OCI-LY1 (cell line): ENCODE measurements at regions not wholly inside any gene's neighbourhood (a gene's known extent, or its start where the extent isn't known, plus 50 kb on each side); places are given as distances from the start of the nearest gene placed in this dataset.
"Not testable (repeated sequence)": the region's sequence is repeated elsewhere in the genome, so short reads cannot be mapped to it uniquely, and the experiment has no call there.

ENCODE experiments used
- H2AFZ ChIP-seq: fragments of 200-600 bp; sonication (generic), shearing (Covaris generic); 2 replicates; pipeline ENCODE4 v1.6.0; 2014; ENCODE audit warnings: antibody characterized with exemption, mild to moderate bottlenecking, low read length
- H3F3A ChIP-seq: fragments of 200-600 bp; sonication (generic), shearing (Covaris generic); 2 replicates; pipeline ENCODE4 v1.6.0; 2014; ENCODE audit warnings: mild to moderate bottlenecking, antibody characterized with exemption, low read length, moderate library complexity; ENCODE audit not compliant: insufficient read depth
- H3K27ac ChIP-seq: fragments of 200-600 bp; sonication (generic); 2 replicates; pipeline ENCODE4 v1.5.1; 2014; ENCODE audit warnings: low read length, mixed run types, mild to moderate bottlenecking, low read depth; ENCODE audit not compliant: poor library complexity, severe bottlenecking
- H3K27me3 ChIP-seq: fragments of 200-600 bp; sonication (generic); 2 replicates; pipeline ENCODE4 v1.6.0; 2014; ENCODE audit warnings: antibody characterized with exemption, mild to moderate bottlenecking, low read length, moderate library complexity; ENCODE audit not compliant: insufficient read depth
- H3K36me3 ChIP-seq: fragments of 200-600 bp; sonication (generic); 2 replicates; pipeline ENCODE4 v1.6.1; 2014; ENCODE audit warnings: mild to moderate bottlenecking, antibody characterized with exemption, low read length, moderate library complexity, mixed read lengths; ENCODE audit not compliant: insufficient read depth
- H3K4me1 ChIP-seq: fragments of 200-600 bp; sonication (generic); 2 replicates; pipeline ENCODE4 v1.5.1; 2014; ENCODE audit warnings: mild to moderate bottlenecking, low read length, moderate library complexity; ENCODE audit not compliant: insufficient read depth, severe bottlenecking
- H3K4me2 ChIP-seq: fragments of 200-600 bp; sonication (generic), shearing (Covaris generic); 2 replicates; pipeline ENCODE4 v1.6.1; 2014; ENCODE audit warnings: low read length
- H3K4me3 ChIP-seq: fragments of 200-600 bp; sonication (generic); 2 replicates; pipeline ENCODE4 v1.5.1; 2014; ENCODE audit warnings: low read length, low read depth, mild to moderate bottlenecking, mixed read lengths; ENCODE audit not compliant: poor library complexity, severe bottlenecking
- H3K79me2 ChIP-seq: fragments of 200-600 bp; shearing (Covaris generic); 2 replicates; pipeline ENCODE4 v1.6.1; 2016; ENCODE audit warnings: mixed run types, low read length, mixed read lengths; ENCODE audit not compliant: insufficient read depth
- H3K9ac ChIP-seq: fragments of 200-600 bp; sonication (generic), shearing (Covaris generic); 2 replicates; pipeline ENCODE4 v1.6.1; 2014; ENCODE audit warnings: mild to moderate bottlenecking, low read length, mixed read lengths
- H3K9me2 ChIP-seq: fragments of 200-600 bp; sonication (generic), shearing (Covaris generic); 2 replicates; pipeline ENCODE4 v1.6.1; 2014; ENCODE audit warnings: low read depth, mild to moderate bottlenecking, low read length, mixed read lengths
- H3K9me3 ChIP-seq: fragments of 200-600 bp; shearing (Covaris generic); 2 replicates; pipeline ENCODE4 v1.6.1; 2014; ENCODE audit warnings: low read length, mixed read lengths
- H4K20me1 ChIP-seq: fragments of 200-600 bp; sonication (generic), shearing (Covaris generic); 2 replicates; pipeline ENCODE4 v1.6.0; 2016; ENCODE audit warnings: mild to moderate bottlenecking, low read length; ENCODE audit not compliant: insufficient read depth
- EZH2 ChIP-seq: fragments of 200-600 bp; sonication (generic), shearing (Covaris generic); IDR thresholded peaks from 2 replicates; pipeline ENCODE4 v1.8.0; 2017; ENCODE audit warnings: borderline replicate concordance, mixed run types, mild to moderate bottlenecking, antibody characterized with exemption, low read length, moderate library complexity, mixed read lengths
- TF ChIP-seq, protein P1 (sequence below): fragments of 200-600 bp; sonication (generic), shearing (Covaris generic); IDR thresholded peaks from 2 replicates; pipeline ENCODE4 v1.5.1; 2017; ENCODE audit warnings: mild to moderate bottlenecking, antibody characterized with exemption, low read length, moderate library complexity, mixed read lengths

DNA sequence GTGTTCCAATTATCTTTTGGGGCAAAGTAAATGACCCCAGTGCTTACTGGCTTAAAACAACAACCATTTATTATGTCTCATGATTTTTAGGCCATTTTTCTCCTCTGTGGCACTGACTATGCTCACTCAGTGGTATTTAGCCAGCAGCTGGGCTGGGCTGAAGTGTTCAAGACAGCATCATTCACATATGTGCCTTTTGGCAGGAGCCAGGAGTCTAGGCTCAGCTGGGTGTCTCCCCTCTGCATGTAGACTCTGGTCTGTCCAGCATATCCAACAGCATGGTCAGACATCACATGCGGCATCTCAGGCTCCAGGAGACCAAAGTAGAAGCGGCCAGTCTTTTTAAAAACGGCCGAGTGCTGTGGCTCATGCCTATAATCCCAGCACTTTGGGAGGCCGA lies 120.3 kb upstream of the TOP1 start:
- H3K9me2 ChIP-seq, result no peaks in the 10 kb centered on the region
- H3K9me3 ChIP-seq, result no peaks in the 10 kb centered on the region
- no peak overlapping the region for H2AFZ ChIP-seq
- no peaks in the 10 kb centered on the region for H3F3A ChIP-seq
- H3K27ac ChIP-seq, result no peak overlapping the region
- H3K36me3 ChIP-seq, result no peaks in the 10 kb centered on the region; the same call in 1 of the 2 replicates
- H3K4me2 ChIP-seq, result no peak overlapping the region
- no peaks in the 10 kb centered on the region for H3K4me1 ChIP-seq
- no peaks in the 10 kb centered on the region for H3K79me2 ChIP-seq
- H3K27me3 ChIP-seq, result no peaks in the 10 kb centered on the region
- H3K4me3 ChIP-seq, result no peak overlapping the region
- H4K20me1 ChIP-seq, result no peaks in the 10 kb centered on the region
- TF ChIP-seq, protein P1, sequence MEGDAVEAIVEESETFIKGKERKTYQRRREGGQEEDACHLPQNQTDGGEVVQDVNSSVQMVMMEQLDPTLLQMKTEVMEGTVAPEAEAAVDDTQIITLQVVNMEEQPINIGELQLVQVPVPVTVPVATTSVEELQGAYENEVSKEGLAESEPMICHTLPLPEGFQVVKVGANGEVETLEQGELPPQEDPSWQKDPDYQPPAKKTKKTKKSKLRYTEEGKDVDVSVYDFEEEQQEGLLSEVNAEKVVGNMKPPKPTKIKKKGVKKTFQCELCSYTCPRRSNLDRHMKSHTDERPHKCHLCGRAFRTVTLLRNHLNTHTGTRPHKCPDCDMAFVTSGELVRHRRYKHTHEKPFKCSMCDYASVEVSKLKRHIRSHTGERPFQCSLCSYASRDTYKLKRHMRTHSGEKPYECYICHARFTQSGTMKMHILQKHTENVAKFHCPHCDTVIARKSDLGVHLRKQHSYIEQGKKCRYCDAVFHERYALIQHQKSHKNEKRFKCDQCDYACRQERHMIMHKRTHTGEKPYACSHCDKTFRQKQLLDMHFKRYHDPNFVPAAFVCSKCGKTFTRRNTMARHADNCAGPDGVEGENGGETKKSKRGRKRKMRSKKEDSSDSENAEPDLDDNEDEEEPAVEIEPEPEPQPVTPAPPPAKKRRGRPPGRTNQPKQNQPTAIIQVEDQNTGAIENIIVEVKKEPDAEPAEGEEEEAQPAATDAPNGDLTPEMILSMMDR, result no peak
- TF ChIP-seq EZH2, result no peak
- no peak overlapping the region for H3K9ac ChIP-seq

DNA sequence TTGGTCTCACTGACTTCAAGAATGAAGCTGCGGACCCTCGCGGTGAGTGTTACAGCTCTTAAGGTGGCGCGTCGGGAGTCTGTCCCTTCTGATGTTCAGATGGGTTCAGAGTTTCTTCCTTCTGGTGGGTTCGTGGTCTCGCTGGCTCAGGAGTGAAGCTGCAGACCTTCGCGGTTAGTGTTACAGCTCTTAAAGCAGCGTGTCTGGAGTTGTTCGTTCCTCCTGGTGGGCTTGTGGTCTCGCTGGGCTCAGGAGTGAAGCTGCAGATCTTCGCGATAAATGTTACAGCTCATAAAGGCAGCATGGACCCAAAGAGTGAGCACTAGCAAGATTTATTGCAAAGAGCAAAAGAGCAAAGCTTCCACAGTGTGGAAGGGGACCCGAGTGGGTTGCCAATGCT lies 119.1 kb upstream of the TOP1 start:
- H3K9ac ChIP-seq, H3K4me3 ChIP-seq, H3K27ac ChIP-seq, H3K4me2 ChIP-seq, H3K9me2 ChIP-seq, H3F3A ChIP-seq, H3K27me3 ChIP-seq, H3K79me2 ChIP-seq, H2AFZ ChIP-seq, H4K20me1 ChIP-seq, H3K9me3 ChIP-seq, H3K36me3 ChIP-seq, H3K4me1 ChIP-seq: not testable (repeated sequence)

DNA sequence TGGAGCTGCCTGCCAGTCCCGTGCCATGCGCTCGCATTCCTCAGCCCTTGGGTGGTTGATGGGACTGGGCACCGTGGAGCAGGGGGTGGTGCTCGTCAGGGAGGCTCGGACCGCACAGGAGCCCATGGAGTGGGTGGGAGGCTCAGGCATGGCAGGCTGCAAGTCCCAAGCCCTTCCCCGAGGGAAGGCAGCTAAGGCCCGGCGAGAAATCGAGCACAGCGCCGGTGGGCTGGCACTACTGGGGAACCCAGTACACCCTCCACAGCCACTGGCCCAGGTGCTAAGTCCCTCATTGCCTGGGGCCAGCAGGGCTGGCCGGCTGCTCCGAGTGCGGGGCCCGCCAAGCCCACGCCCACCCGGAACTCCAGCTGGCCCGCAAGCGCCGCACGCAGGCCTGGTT lies 118.2 kb upstream of the TOP1 start:
- not testable (repeated sequence) for H3K4me1 ChIP-seq, H3F3A ChIP-seq, H2AFZ ChIP-seq, H3K27ac ChIP-seq, H3K4me2 ChIP-seq, H3K4me3 ChIP-seq, H3K79me2 ChIP-seq, H4K20me1 ChIP-seq, H3K36me3 ChIP-seq, H3K27me3 ChIP-seq, H3K9me2 ChIP-seq, H3K9me3 ChIP-seq, H3K9ac ChIP-seq

DNA sequence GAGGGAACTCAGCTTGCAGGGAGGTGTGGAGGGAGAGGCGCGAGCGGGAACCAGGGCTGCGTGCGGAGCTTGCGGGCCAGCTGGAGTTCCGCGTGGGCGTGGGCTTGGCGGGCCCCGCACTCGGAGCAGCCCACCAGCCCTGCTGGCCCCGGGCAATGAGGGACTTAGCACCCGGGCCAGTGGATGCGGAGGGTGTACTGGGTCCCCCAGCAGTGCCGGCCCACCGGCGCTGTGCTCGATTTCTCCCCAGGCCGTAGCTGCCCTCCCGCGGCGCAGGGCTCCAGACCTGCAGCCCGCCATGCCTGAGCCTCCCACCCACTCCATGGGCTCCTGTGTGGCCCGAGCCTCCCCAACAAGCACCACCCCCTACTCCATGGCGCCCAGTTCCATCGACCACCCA lies 117.5 kb upstream of the TOP1 start:
- H3K79me2 ChIP-seq, H3K27me3 ChIP-seq, H3K4me1 ChIP-seq, H2AFZ ChIP-seq, H4K20me1 ChIP-seq, H3K9me3 ChIP-seq, H3K4me3 ChIP-seq, H3K36me3 ChIP-seq, H3K27ac ChIP-seq, H3K9me2 ChIP-seq, H3F3A ChIP-seq, H3K4me2 ChIP-seq, H3K9ac ChIP-seq: not testable (repeated sequence)
